ENCODE measurements at regions not wholly inside any gene's neighbourhood (a gene's known extent, or its start where the extent isn't known, plus 50 kb on each side); places are given as distances from the start of the nearest gene placed in this dataset.
"Not testable (repeated sequence)": the region's sequence is repeated elsewhere in the genome, so short reads cannot be mapped to it uniquely, and the experiment has no call there.

- no peaks in the 10 kb centered on the region for H3K36me3 Mint-ChIP-seq
- H3K4me3 Mint-ChIP-seq, result no peak overlapping the region
- H3K27me3 Mint-ChIP-seq, result no peaks in the 10 kb centered on the region
- ATAC-seq (no peak), DNase-seq (ENCODE audit: low spot score) (no peak)
- no peak overlapping the region for H3K27ac Mint-ChIP-seq
- H3K9me3 Mint-ChIP-seq, result no peaks in the 10 kb centered on the region
- H3K4me1 Mint-ChIP-seq (ENCODE audit: low read depth in 2 of 2), result no peaks in the 10 kb centered on the region
These were observed 286.8 kb downstream of the CRLF2 start for GRCh38 chrX:925652-926061.

GRCh38 chrX:925094-925493, 287.4 kb downstream of the CRLF2 start:
- Mint-ChIP-seq H3K27ac (no peak overlapping the region), H3K4me3 (no peak overlapping the region), H3K36me3 (no peaks in the 10 kb centered on the region), H3K9me3 (no peaks in the 10 kb centered on the region), H3K4me1 (ENCODE audit: low read depth in 2 of 2) (no peaks in the 10 kb centered on the region), H3K27me3 (no peaks in the 10 kb centered on the region)
- DNase-seq (ENCODE audit: low spot score) (no peak), ATAC-seq (no peak)

DNA sequence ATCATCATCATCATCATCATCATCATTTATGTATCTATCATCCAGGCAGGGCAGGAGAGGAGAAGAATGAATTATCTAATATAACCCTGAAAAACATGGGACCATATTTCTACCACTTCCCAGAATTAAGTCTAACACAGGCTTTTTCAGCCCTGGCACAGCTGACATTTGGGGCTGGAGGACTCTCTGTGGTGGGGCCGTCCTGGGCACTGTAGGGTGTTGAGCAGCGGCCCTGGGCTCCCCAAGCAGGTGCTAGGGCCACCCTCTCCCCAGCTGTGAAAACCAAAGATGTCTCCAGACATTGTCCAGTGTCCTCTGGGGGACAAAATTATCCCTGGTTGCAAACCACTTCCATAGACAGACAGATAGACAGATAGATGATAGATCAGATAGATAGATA, 288.4 kb downstream of the CRLF2 start:
- no peaks in the 10 kb centered on the region for H3K36me3 Mint-ChIP-seq
- no peaks in the 10 kb centered on the region for H3K9me3 Mint-ChIP-seq
- no peak overlapping the region for H3K4me3 Mint-ChIP-seq
- DNase-seq (ENCODE audit: low spot score) (no peak), ATAC-seq (no peak)
- H3K4me1 Mint-ChIP-seq (ENCODE audit: low read depth in 2 of 2), result no peaks in the 10 kb centered on the region
- H3K27me3 Mint-ChIP-seq, result peaks cover 0 to 3% of the 10 kb centered on the region in 2 donors
- no peak overlapping the region for H3K27ac Mint-ChIP-seq

GRCh38 chrX:920234-920799, 289.7 kb downstream of the SHOX start:
- Mint-ChIP-seq H3K27ac (no peak overlapping the region), H3K4me1 (ENCODE audit: low read depth in 2 of 2) (no peaks in the 10 kb centered on the region)
- no peak for DNase-seq (ENCODE audit: low spot score)

DNA sequence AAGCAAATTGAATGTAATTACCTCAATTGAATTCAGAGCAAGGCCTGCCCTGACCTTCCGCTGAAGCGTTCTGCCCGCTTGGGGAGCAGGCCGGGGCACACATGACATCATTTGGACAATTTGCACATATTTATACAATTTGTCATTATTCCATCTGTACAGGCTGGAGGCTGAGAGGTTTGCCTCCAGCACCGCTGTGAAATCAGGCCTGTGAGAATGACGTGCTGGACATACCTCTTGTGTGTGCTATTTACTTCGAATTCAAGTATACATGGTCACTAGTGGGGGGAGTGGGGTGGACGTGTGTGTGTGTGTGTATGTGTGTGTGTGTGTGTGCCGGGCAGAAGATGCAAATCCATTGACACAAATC, 285.6 kb downstream of the SHOX start:
- Mint-ChIP-seq H3K36me3 (no peaks in the 10 kb centered on the region), H3K4me1 (ENCODE audit: low read depth in 2 of 2) (no peaks in the 10 kb centered on the region), H3K9me3 (no peaks in the 10 kb centered on the region), H3K27ac (no peak overlapping the region), H3K4me3 (no peak overlapping the region), H3K27me3 (peaks cover 0 to 3% of the 10 kb centered on the region in 2 donors)
- DNase-seq (ENCODE audit: low spot score), result no peak
- no peak for ATAC-seq

More at GRCh38 chrX:920234-920799, 289.7 kb downstream of the SHOX start:
- Mint-ChIP-seq H3K4me3 (no peak overlapping the region), H3K27me3 (peaks cover 0 to 3% of the 10 kb centered on the region in 2 donors), H3K9me3 (no peaks in the 10 kb centered on the region), H3K36me3 (no peaks in the 10 kb centered on the region)
- no peak for ATAC-seq

GRCh38 chrX:915427-916229, 285.0 kb downstream of the SHOX start:
- ATAC-seq (peak; percentile 69 to 88), DNase-seq (ENCODE audit: low spot score) (no peak)
- peaks cover 0 to 3% of the 10 kb centered on the region in 2 donors for H3K27me3 Mint-ChIP-seq
- H3K9me3 Mint-ChIP-seq, result no peaks in the 10 kb centered on the region
- no peak overlapping the region for H3K27ac Mint-ChIP-seq
- H3K4me1 Mint-ChIP-seq (ENCODE audit: low read depth in 2 of 2), result no peaks in the 10 kb centered on the region
- no peak overlapping the region for H3K4me3 Mint-ChIP-seq
- no peaks in the 10 kb centered on the region for H3K36me3 Mint-ChIP-seq

- Mint-ChIP-seq H3K4me3 (no peak overlapping the region), H3K27ac (no peak overlapping the region), H3K4me1 (ENCODE audit: low read depth in 2 of 2) (no peaks in the 10 kb centered on the region), H3K27me3 (no peaks in the 10 kb centered on the region), H3K9me3 (no peaks in the 10 kb centered on the region), H3K36me3 (no peaks in the 10 kb centered on the region)
- ATAC-seq (no peak), DNase-seq (ENCODE audit: low spot score) (no peak)
These were observed 283.6 kb downstream of the SHOX start for GRCh38 chrX:914206-914605.

DNA sequence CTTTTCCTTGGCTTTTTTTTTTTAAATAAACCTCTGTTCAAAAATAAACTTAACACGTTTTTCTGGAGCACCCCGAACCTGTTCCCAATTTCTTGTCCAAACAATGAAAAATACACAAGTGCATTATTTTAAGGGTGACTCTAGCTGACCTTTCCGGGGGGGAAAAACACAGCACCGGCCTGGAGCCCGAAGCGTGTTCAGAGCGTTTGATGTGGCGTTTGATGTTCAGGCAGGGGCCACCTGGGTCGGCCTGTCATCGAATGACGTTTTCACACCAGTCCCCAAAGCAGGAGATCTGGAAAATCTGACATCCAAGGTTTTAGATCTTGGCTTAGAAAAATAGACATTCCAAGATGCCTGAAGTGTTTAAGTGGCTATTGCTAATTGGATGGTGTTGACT, 282.1 kb downstream of the SHOX start:
- Mint-ChIP-seq H3K27ac (peak overlapping the region in 1 of 2 donors; percentile 24), H3K4me1 (ENCODE audit: low read depth in 2 of 2) (no peaks in the 10 kb centered on the region), H3K4me3 (no peak overlapping the region), H3K9me3 (no peaks in the 10 kb centered on the region), H3K27me3 (no peaks in the 10 kb centered on the region), H3K36me3 (no peaks in the 10 kb centered on the region)
- DNase-seq (ENCODE audit: low spot score), result no peak
- no peak for ATAC-seq

GRCh38 chrX:909068-909467, 278.5 kb downstream of the SHOX start:
- not testable (repeated sequence) for H3K4me3 Mint-ChIP-seq; DNase-seq (ENCODE audit: low spot score); H3K27ac Mint-ChIP-seq; H3K36me3 Mint-ChIP-seq; H3K4me1 Mint-ChIP-seq (ENCODE audit: low read depth in 2 of 2); H3K27me3 Mint-ChIP-seq; H3K9me3 Mint-ChIP-seq
- ATAC-seq, result peak; percentile 36 to 53

GRCh38 chrX:906586-906985, 276.0 kb downstream of the SHOX start:
- H3K9me3 Mint-ChIP-seq, result peaks cover 5% of the 10 kb centered on the region
- DNase-seq (ENCODE audit: low spot score) (no peak), ATAC-seq (no peak)
- no peak overlapping the region for H3K4me3 Mint-ChIP-seq
- H3K36me3 Mint-ChIP-seq, result no peaks in the 10 kb centered on the region
- peaks cover 0 to 3% of the 10 kb centered on the region in 2 donors for H3K27me3 Mint-ChIP-seq
- no peaks in the 10 kb centered on the region for H3K4me1 Mint-ChIP-seq (ENCODE audit: low read depth in 2 of 2)
- H3K27ac Mint-ChIP-seq, result no peak overlapping the region

DNA sequence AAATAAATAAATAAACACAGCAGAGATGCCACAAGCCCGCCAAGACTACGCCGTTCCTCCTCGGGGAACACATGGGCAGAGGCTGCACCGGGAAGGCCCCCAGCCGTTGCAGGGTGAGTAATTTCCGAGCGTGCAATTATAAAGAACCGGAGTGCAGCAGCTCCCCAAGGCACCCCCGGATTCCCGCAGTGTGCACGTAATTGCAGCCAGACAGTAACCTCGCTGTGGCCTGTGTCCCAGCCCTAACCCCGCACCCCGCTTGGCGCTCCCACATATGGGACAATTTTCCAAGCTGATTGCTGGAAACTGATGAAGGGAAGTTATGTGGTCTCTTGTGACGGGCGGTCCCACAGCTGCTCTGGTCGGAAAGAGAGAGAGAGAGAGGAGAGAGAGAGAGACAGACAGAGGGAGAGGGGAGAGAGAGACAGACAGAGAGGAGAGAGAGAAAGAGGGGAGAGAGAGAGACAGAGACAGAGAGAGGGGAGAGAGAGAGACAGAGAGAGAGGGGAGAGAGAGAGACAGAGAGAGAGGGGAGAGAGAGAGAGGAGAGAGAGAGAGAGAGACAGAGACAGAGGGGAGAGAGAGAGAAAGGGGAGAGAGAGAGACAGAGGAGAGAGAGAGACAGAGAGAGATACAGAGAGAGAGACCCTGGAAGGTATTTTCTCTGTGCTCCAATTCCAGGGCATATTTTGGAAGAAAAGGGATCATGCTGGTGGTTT, 275.4 kb downstream of the SHOX start:
- Mint-ChIP-seq H3K9me3 (peaks cover 5% of the 10 kb centered on the region), H3K4me1 (ENCODE audit: low read depth in 2 of 2) (no peaks in the 10 kb centered on the region), H3K27ac (no peak overlapping the region), H3K4me3 (no peak overlapping the region), H3K27me3 (peaks cover 0 to 3% of the 10 kb centered on the region in 2 donors), H3K36me3 (no peaks in the 10 kb centered on the region)
- no peak for DNase-seq (ENCODE audit: low spot score)
- peak in 1 of 2 donors; percentile 31 for ATAC-seq

GRCh38 chrX:903116-903515, 272.5 kb downstream of the SHOX start:
- Mint-ChIP-seq H3K4me1 (ENCODE audit: low read depth in 2 of 2) (no peaks in the 10 kb centered on the region), H3K36me3 (no peaks in the 10 kb centered on the region), H3K27ac (no peak overlapping the region), H3K27me3 (peaks cover 0 to 5% of the 10 kb centered on the region in 2 donors), H3K4me3 (no peak overlapping the region), H3K9me3 (peaks cover 8% of the 10 kb centered on the region)
- DNase-seq (ENCODE audit: low spot score) (no peak), ATAC-seq (no peak)

- Mint-ChIP-seq H3K27ac (no peak overlapping the region), H3K9me3 (peaks cover 14% of the 10 kb centered on the region), H3K36me3 (no peaks in the 10 kb centered on the region), H3K4me3 (no peak overlapping the region), H3K4me1 (ENCODE audit: low read depth in 2 of 2) (no peaks in the 10 kb centered on the region), H3K27me3 (peaks cover 0 to 2% of the 10 kb centered on the region in 2 donors)
- no peak for DNase-seq (ENCODE audit: low spot score)
- ATAC-seq, result no peak
These were observed 265.7 kb downstream of the SHOX start for GRCh38 chrX:896256-896655.

DNA sequence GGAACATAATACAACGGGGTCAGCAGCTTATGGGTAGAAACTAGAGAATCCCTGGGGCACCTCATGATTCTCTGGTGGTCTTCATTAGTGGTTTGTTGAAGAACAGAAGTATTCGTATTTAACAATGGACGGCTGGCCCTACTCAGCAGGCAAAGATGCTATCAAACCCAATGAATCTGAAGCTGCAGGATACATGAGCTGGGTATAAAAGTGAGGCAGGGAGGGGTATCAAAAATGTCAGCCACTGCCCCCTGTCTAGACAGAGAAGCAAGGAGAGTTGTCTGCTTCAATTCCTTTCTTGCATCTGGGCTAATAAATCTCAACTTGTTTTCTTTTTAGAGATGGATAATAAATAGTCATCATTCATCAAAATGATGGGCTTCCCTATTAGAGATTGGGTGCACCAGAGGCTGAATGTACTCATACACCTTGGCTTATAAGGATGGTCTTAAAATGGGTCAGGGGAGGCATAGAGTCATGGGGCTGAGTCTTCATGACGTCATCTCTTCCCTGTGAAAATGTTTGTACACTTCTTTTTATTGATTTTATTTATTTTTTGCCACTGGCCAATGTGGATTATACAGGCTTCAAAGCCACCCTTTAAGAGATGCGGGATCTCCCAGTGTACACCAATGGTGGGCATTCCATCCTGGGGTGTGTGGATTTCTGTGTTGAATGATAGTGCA, 259.5 kb downstream of the SHOX start:
- Mint-ChIP-seq H3K36me3 (no peaks in the 10 kb centered on the region), H3K4me1 (ENCODE audit: low read depth in 2 of 2) (no peaks in the 10 kb centered on the region)
- ATAC-seq, result no peak

More for the DNA sequence above, 259.5 kb downstream of the SHOX start:
- Mint-ChIP-seq H3K27me3 (no peaks in the 10 kb centered on the region), H3K4me3 (no peak overlapping the region), H3K9me3 (peaks cover 8% of the 10 kb centered on the region), H3K27ac (no peak overlapping the region)
- no peak for DNase-seq (ENCODE audit: low spot score)

All from natural killer cell treated with Interleukin-12 subunit alpha and Interleukin-12 subunit beta and Interleukin-15 and Interleukin-18, amount 100 ng/mL, for 72 hours (primary cell).